ENCODE measurements at regions not wholly inside any gene's neighbourhood (a gene's known extent, or its start where the extent isn't known, plus 50 kb on each side); places are given as distances from the start of the nearest gene placed in this dataset.

GRCh38 chr16:5196204-5196603 is 98.6 kb upstream of the EEF2KMT start:
- CTCF ChIA-PET = interaction anchor here (0.6 kb wide), 1 partner anchor 471 kb away, joined by 3 read pairs; no protein-coding TSS in a partner anchor
- DNase-seq (ENCODE audit: extremely low spot score) = no peak
- TF ChIP-seq TARDBP (IDR thresholded peaks at IDR 0.05) (no peak), FOXM1 (IDR thresholded peaks at IDR 0.05; ENCODE audit: borderline replicate concordance) (no peak), CTBP1 (IDR thresholded peaks at IDR 0.05; ENCODE audit: borderline replicate concordance) (no peak), ARNT (IDR thresholded peaks at IDR 0.05) (no peak)
- POLR2A ChIA-PET = no interaction called here

DNA sequence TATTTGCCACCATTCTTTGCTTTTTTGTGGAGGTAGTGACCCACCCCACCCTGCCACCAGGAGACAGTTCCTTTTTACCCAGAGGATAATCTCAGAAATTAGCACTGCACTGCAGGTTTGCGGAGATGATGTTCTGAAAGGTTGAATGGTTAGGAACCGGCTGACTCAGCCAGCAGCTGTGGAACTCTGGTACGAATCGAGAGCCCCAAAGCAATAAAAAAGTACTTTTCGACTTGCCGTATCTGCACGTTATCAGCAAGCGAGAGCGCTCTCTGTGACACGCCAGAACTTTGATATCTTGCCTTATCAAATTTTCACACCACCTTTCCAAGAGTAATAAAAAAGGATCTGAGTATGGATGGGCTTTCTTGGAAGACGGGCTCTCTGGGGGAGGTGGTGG is 96.3 kb upstream of the EEF2KMT start:
- TF ChIP-seq, protein P1, sequence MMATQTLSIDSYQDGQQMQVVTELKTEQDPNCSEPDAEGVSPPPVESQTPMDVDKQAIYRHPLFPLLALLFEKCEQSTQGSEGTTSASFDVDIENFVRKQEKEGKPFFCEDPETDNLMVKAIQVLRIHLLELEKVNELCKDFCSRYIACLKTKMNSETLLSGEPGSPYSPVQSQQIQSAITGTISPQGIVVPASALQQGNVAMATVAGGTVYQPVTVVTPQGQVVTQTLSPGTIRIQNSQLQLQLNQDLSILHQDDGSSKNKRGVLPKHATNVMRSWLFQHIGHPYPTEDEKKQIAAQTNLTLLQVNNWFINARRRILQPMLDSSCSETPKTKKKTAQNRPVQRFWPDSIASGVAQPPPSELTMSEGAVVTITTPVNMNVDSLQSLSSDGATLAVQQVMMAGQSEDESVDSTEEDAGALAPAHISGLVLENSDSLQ (IDR thresholded peaks at IDR 0.05) = no peak
- TF ChIP-seq ELF4 (IDR thresholded peaks at IDR 0.05) = no peak
- TF ChIP-seq SP1 (IDR thresholded peaks at IDR 0.05) = no peak
- no peak for TF ChIP-seq LEF1 (IDR thresholded peaks at IDR 0.05; ENCODE audit: borderline replicate concordance)
- no peak for TF ChIP-seq HDGF (IDR thresholded peaks at IDR 0.05; ENCODE audit: borderline replicate concordance)
- TF ChIP-seq BHLHE40 (IDR thresholded peaks at IDR 0.05; ENCODE audit: borderline replicate concordance) = no peak
- no peak for TF ChIP-seq FOXM1 (IDR thresholded peaks at IDR 0.05; ENCODE audit: borderline replicate concordance)
- no peak for TF ChIP-seq SUZ12 (IDR thresholded peaks at IDR 0.05)
- no peak for TF ChIP-seq NFRKB (IDR thresholded peaks at IDR 0.05)
- TF ChIP-seq L3MBTL2 (conservative IDR thresholded peaks at IDR 0.05) = no peak
- CTCF ChIA-PET = no interaction called here
- DNase-seq (ENCODE audit: extremely low spot score) = no peak
- POLR2A ChIA-PET = no interaction called here

DNA sequence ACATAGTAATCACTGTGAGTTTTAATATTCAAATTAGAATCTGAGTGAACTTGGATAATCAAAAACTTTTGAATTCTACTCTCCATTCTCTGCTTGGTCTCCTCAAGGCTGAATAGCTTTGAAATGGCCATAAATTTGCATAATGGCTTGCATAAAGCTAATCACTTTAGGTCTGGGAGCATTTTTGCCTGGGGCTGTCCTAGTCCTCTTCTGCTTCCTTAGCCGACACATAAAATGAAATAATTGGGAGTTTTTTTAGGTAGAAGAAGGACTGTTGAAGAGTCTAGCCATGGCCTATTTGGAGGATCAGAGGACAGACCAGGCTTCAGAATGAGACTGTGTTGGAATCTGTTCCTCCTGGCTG is 91.4 kb upstream of the EEF2KMT start:
- DNase-seq (ENCODE audit: extremely low spot score) = no peak
- CTCF ChIA-PET = no interaction called here
- no peak for TF ChIP-seq FOXM1 (IDR thresholded peaks at IDR 0.05; ENCODE audit: borderline replicate concordance)
- TF ChIP-seq BHLHE40 (IDR thresholded peaks at IDR 0.05; ENCODE audit: borderline replicate concordance) = no peak
- no peak for TF ChIP-seq FOXA1 (IDR thresholded peaks at IDR 0.05)
- no peak for TF ChIP-seq FOXK2 (IDR thresholded peaks at IDR 0.05)
- POLR2A ChIA-PET = no interaction called here

GRCh38 chr16:5188318-5188988 is 90.9 kb upstream of the EEF2KMT start:
- DNase-seq (ENCODE audit: extremely low spot score) = no peak
- CTCF ChIA-PET = no interaction called here
- POLR2A ChIA-PET = no interaction called here
- TF ChIP-seq NFRKB (IDR thresholded peaks at IDR 0.05) (no peak), FOXA1 (IDR thresholded peaks at IDR 0.05) (no peak), L3MBTL2 (conservative IDR thresholded peaks at IDR 0.05) (no peak), SP1 (IDR thresholded peaks at IDR 0.05) (no peak), FOXM1 (IDR thresholded peaks at IDR 0.05; ENCODE audit: borderline replicate concordance) (no peak), ZNF384 (IDR thresholded peaks at IDR 0.05) (no peak), CTBP1 (IDR thresholded peaks at IDR 0.05; ENCODE audit: borderline replicate concordance) (no peak), ARNT (IDR thresholded peaks at IDR 0.05) (no peak)
- TF ChIP-seq, protein P1 (IDR thresholded peaks at IDR 0.05) = no peak

GRCh38 chr16:5187402-5187952 is 89.9 kb upstream of the EEF2KMT start:
- CTCF ChIA-PET = no interaction called here
- POLR2A ChIA-PET = no interaction called here
- DNase-seq (ENCODE audit: extremely low spot score) = no peak
- TF ChIP-seq TARDBP (IDR thresholded peaks at IDR 0.05) = no peak
- no peak for TF ChIP-seq ARNT (IDR thresholded peaks at IDR 0.05)

GRCh38 chr16:5186381-5186903 is 88.8 kb upstream of the EEF2KMT start:
- TF ChIP-seq, protein P1 (IDR thresholded peaks at IDR 0.05) = no peak
- CTCF ChIA-PET = no interaction called here
- no peak for DNase-seq (ENCODE audit: extremely low spot score)
- POLR2A ChIA-PET = no interaction called here

DNA sequence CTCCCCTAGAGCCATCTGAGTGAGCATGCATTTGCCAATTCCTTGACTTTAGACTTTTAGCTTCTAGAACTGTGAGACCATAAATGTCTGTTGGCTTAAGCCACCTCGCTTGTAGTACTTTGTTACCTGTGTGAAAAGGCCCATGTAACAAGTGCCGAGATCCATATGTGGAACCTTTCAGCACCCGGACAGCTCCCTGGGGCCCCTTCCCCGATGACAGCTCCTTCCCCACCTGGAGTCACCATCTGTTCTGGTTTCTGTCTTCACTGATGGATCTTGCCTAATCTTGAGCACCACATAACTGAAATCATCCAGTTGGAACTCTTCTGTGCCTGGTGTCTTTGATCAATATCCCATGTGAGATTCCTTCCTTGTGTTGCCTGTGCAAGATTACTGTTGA is 78.9 kb upstream of the EEF2KMT start:
- no peak for DNase-seq (ENCODE audit: extremely low spot score)
- POLR2A ChIA-PET = no interaction called here
- CTCF ChIA-PET = no interaction called here
- TF ChIP-seq L3MBTL2 (conservative IDR thresholded peaks at IDR 0.05) (no peak), CTBP1 (IDR thresholded peaks at IDR 0.05; ENCODE audit: borderline replicate concordance) (no peak), LEF1 (IDR thresholded peaks at IDR 0.05; ENCODE audit: borderline replicate concordance) (no peak), FOXM1 (IDR thresholded peaks at IDR 0.05; ENCODE audit: borderline replicate concordance) (no peak), SUZ12 (IDR thresholded peaks at IDR 0.05) (no peak), ARNT (IDR thresholded peaks at IDR 0.05) (no peak), HDGF (IDR thresholded peaks at IDR 0.05; ENCODE audit: borderline replicate concordance) (no peak), BHLHE40 (IDR thresholded peaks at IDR 0.05; ENCODE audit: borderline replicate concordance) (no peak), NFRKB (IDR thresholded peaks at IDR 0.05) (no peak)
